ENCODE measurements at regions not wholly inside any gene's neighbourhood (a gene's known extent, or its start where the extent isn't known, plus 50 kb on each side); places are given as distances from the start of the nearest gene placed in this dataset.

DNA sequence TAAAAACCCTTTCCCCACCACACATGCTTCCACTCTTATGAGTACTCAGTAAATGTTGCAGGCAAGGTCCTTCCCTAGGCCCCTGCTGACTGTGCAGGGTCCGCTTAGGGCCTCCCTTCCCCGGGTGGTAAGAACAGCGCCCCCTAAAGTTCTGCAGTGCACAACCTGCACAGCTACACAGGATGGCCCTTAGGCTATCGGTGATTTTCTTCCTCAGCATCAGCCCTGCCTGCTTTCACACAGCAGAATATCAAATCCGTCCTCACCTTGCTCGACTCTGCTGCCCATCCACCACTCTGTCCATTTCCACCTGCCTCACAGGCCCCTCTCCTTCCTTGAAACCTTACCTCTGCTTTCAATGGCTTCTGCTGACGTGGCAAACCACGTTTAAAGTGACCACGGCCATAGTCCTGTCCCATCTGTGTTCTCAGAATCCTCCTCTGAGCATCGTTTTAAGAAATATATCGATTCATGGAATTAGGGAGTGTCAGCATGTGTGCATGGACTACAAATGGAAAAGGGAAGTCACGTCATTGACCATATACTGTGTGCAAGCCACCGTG, 51.4 kb upstream of the TMEM132E start:
- DNase-seq (ENCODE audit: low read depth, low spot score), result no peak

GRCh38 chr17:34527136-34527907, 52.1 kb upstream of the TMEM132E start:
- DNase-seq (ENCODE audit: low read depth, low spot score), result no peak

- DNase-seq (ENCODE audit: low read depth, low spot score), result no peak
Measured at GRCh38 chr17:34525651-34526050, 53.7 kb upstream of the TMEM132E start.

- no peak for DNase-seq (ENCODE audit: low read depth, low spot score)
Measured at GRCh38 chr17:34521955-34522354, 57.4 kb upstream of the TMEM132E start.

GRCh38 chr17:34519282-34519681, 60.1 kb upstream of the TMEM132E start:
- no peak for DNase-seq (ENCODE audit: low read depth, low spot score)

- no peak for DNase-seq (ENCODE audit: low read depth, low spot score)
Measured at GRCh38 chr17:34517406-34517805, 62.0 kb upstream of the TMEM132E start.

DNA sequence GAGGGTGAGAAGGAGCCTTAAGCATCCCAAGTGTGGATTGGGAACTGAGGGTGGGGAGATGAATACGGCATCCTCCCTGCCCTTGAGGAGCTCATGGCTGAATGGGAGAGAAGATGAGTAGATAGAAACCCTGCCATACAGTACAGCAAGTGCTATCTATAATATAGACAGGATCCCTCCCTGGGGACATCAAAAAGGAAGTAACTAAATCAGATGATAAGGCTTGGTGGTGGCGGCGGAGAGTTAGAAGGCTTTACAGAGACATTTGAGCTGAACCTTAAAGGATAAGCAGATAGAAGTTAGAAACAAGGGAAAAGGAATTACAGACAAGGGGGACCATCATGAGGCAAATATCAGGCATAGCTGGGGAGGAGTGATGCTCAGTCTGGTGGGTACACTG, 67.5 kb upstream of the TMEM132E start:
- DNase-seq (ENCODE audit: low read depth, low spot score), result no peak

DNA sequence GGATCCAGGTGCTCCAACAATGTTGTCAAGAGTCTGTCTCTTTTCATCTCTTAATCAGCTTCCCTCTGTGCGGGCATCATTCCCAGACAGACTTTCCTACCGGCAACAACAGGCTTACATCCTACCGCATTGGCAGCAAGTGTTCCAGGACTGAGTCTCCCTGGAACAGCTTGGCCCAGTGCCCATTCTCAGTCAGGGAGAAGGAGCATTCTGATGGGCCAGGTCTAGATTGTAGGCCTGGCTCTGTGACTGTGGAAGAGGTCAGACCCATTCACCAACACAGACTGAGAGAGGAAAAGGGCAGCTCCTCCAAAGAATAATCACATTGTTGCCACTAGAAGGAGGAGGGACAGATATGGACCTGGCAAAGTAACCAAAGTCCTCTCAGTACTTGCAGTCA, 68.1 kb upstream of the TMEM132E start:
- no peak for DNase-seq (ENCODE audit: low read depth, low spot score)

- DNase-seq (ENCODE audit: low read depth, low spot score), result no peak
Measured at GRCh38 chr17:34504814-34505484, 74.4 kb upstream of the TMEM132E start.

DNA sequence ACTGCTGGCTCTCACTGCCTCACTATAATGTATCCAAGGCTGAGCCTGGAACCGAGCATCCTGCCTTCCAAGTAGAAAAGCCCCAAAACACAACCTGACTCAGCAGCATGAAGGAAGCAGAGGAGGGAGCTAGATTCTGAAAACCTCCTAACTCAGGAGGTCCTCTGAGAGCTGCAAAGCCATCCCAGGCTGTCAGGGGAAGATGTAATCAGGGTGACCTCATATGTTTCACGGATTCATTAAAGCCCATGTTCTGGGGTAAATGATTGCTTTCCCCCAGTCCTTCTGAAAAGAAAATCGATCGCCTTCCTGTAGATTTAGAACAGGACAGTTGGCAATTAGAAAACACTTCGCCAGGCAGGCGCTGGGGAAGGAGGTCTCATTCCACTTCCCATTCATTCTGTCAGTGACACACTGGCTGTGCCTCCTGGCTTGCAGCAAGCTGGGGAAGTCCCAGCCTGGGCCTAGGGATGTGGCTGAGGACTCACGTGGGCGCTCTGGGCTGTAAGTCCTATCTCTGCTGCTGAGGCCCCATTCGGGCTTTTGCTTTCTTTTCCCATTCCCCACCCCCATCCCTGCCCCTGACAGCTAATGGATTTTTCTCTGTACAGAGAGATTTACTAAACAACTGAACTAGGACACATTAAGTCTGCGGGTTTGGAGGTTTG, 75.7 kb upstream of the TMEM132E start:
- no peak for DNase-seq (ENCODE audit: low read depth, low spot score)

- no peak for DNase-seq (ENCODE audit: low read depth, low spot score)
Measured at GRCh38 chr17:34502426-34502825, 77.0 kb upstream of the TMEM132E start.

DNA sequence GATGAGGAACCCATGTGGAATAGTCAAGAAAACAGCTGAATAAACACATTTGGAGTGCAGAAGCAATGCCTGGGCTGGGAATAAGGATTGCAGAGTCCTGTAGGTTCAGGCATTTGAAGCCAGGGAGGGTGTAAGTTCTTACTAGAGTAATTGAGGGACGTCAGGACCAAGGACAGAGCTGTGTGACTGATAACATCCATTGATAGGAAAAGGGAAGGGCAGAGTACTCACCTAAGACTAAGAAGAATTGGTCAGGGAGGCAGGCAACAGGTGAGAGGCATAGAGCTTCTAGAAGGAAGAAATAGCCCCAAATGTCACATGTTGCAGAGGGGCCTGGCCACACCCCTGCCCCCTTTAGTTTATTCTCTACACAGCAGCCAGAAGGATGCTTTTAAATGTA, 79.8 kb upstream of the TMEM132E start:
- no peak for DNase-seq (ENCODE audit: low read depth, low spot score)

DNA sequence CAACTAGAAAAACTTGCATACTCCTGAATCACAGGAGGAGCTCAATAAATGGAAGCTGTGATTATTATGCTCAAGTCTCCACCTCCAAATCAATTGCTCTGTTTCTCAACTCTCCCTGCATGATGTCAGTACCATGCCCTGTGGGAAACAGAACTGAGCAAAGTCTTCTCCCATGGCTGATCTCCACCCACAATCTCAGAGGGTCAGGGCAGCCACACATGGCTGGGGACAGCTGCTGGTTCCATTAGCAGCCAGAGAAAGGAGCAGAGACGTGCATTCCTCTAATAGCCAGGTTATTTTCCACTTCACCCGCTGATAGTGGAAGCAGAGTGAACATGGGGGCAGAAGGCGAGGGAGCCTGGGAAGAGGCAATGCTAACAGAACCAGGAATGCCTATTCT, 85.5 kb upstream of the TMEM132E start:
- no peak for DNase-seq (ENCODE audit: low read depth, low spot score)

DNA sequence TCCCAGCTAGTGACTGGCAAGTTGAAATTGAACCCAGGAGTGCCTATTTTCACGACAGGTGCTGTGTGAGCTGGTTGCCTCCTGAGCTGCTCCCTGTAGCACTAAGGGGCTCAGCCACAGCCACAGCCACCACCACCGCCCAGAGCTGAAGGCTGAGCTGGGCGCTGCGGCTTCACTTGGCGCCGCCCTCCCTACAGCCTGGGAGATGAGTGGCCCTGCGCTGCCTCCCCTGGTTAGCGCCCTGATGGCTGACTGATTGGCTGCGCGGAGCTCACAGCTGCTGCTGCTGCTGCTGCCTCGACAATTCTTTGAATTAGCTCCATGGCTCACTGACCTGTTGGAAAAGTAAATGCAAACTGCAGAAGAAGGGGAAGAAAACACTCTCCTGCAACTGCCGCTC, 91.8 kb upstream of the TMEM132E start:
- no peak for DNase-seq (ENCODE audit: low read depth, low spot score)

- DNase-seq (ENCODE audit: low read depth, low spot score), result no peak
Measured at GRCh38 chr17:34486761-34487160, 92.6 kb upstream of the TMEM132E start.

- no peak for DNase-seq (ENCODE audit: low read depth, low spot score)
Measured at GRCh38 chr17:34485999-34486398, 93.4 kb upstream of the TMEM132E start.

- DNase-seq (ENCODE audit: low read depth, low spot score), result no peak
Measured at GRCh38 chr17:34484193-34484733, 95.1 kb upstream of the TMEM132E start.

DNA sequence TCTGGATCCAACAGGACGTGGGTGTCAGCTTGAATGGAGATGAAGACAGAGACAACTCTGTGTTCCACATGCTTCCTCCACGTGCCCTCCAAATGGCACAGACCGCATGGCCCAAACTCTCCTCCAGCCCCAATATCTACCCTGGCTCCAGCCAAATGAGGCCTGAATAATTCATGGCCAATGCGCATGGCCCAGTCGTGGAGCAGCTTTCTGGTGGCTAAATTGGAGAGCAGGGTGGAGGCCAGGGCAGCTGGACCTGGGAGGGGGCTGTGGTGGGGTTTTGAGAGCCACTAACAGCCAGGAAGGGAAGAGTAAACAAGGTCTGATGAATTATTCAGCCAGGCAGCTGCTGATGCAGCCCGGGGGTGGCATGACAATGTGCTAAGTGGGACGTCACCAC, 96.7 kb upstream of the TMEM132E start:
- DNase-seq (ENCODE audit: low read depth, low spot score), result no peak

DNA sequence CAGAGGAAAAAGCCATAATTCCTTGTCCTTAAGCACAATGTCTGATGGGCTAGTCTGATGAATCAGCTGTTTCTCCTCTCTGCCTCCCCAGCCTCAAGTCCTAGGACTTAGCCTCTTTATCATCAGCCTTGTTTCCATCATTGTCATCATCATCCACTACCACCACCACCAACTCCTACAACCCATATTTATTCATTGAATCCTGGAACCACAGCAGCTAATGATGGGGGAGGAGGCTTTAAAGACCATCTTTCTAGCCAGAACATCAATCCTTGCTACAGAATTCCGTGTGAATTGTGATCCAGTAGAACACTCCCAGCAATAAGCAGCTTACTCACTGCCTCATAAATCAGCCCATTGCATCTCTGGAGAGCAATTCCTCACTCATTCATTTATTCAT, 97.6 kb upstream of the TMEM132E start:
- DNase-seq (ENCODE audit: low read depth, low spot score), result no peak

DNA sequence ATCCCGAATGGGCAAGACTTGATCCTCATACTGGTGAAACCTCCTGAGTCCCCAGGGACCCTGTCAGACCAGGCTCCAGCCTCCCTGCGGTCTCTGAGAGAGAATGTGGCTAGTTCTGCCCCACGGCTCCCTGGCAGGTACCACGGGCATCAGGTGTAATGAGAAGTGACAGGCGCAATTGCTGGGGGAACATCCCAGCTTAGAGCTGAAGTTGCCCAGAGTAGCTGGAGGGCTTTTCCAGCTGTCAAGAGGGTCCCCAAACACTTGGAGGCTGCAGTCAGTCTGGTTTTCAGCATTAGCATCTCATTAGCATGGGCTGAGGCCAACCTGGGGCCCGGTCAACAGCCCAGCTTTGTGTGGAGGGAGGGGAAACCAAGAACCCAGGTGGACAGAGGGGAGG, 100.0 kb upstream of the TMEM132E start:
- DNase-seq (ENCODE audit: low read depth, low spot score), result no peak

DNA sequence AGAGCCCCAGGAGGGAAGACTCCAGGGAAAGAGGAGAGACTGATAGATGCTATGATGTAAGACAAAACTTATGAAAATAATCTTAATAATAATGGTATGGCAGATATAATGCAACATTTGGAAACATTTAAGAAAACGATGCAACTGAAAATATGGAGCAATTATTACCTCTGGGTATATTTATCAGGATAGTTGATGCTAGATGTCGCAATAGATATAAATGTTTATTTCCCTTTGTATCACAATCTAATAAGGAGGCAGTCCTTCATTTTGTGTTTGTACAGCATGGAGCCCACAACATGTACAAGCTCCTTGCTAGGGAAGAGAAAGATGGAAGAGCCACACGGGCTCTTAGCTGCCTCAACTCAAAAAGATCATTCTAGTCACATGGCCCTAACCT, 101.1 kb upstream of the TMEM132E start:
- no peak for DNase-seq (ENCODE audit: low read depth, low spot score)

GRCh38 chr17:34475296-34475695, 104.1 kb upstream of the TMEM132E start:
- no peak for DNase-seq (ENCODE audit: low read depth, low spot score)

Measured in smooth muscle cell of the brain vasculature (primary cell).